ENCODE measurements at regions not wholly inside any gene's neighbourhood (a gene's known extent, or its start where the extent isn't known, plus 50 kb on each side); places are given as distances from the start of the nearest gene placed in this dataset.
"Not testable (repeated sequence)": the region's sequence is repeated elsewhere in the genome, so short reads cannot be mapped to it uniquely, and the experiment has no call there.

DNA sequence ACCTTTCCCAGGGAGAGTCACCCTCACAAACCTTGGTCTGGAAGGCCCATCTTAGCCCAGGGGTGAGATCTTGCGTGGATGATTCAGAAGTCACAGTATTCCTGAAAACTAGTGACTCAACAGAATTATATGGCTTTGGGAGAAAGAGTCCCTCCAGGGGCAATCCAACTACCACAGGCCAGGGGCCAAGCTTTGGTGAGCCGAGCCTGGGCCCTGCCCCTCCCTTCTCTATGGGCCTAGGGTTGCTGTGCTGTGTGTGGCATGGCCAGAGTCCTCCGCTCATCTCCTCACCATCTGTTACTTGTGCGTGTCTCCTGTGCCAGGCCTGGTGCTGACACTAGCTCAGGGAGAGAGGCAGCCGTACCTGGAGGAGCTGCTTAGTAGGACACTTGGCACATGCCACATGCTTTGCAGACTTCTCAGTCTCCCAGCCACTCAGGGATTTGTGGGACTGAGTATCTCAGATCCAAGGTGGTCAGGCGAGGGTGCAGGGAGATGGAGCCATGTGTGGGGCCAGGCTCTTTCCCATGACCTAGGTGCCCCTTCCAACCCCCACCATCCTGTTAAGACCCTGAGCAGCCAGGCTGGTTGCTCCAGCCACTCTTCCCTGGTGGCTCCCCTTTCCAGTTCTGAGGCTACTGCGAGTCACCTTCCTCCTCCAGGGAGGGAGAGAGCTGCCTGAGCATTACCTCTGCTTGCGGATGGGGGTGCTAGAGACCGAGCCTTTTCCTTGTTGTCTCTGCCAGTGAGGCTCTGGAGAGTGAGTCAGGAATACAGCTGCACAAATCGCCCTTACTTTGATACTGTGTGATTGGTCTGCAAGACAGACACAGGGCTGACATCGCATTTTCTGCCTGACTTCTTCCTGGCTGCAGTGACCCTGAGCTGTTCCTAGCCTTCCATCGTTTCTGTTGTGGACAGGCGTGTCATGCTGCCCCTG lies 94.1 kb downstream of the SLC25A47 start:
- peak; percentile 90 for DNase-seq (ENCODE audit: low read depth)

DNA sequence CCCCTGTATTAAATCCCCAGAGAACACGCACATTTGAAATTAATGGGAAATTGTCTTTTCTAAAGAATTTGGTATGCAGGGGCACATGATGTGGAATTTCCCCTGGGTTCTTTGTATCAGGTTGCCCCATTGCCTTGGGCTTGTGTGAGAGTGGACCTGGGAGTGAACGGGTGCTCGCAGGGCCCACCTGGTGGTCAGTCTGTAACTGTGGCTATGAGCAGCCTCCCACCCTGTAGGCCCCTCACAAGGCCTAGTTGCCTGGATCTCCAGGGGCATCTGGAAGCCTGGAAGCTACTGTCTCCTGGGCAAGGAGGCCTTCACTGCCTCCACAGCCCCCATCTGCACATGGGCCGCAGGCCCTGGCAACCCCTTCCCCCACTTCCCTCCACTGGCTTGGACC lies 96.7 kb downstream of the SLC25A47 start:
- no peak for DNase-seq (ENCODE audit: low read depth)

DNA sequence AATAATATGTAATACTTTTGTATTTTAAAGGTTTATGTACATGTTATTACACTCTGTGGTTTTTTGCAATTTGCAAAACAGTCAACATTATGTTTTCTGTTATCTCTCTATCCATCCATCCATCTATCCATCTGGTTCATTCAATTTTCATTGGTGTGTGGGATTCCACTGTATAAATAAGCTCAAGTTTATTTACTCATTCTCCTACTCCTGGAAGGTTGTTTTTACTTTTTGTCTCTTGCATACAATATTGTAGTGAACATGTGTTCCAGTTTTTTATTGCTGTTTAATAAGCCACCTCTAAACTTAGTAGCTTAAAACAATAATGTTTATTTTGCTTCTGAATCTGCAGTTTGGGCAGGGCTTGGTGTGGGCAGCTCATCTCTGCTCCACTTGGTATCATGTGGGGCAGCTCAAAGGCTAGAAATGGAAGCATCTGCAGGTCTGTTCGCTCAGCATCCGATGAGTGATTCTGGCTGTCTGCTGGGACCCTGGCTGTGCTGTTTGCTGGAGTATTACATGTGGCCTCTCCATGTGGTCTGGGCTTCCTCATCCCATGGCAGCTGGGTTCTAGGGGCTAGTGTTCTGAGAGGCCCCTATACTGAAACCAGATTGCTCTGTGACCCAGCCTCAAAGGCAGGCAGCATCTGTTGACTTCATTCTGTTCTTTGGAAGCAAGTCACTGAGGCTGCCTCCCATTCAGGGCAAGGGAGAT lies 98.8 kb downstream of the SLC25A47 start:
- no peak for DNase-seq (ENCODE audit: low read depth)

DNA sequence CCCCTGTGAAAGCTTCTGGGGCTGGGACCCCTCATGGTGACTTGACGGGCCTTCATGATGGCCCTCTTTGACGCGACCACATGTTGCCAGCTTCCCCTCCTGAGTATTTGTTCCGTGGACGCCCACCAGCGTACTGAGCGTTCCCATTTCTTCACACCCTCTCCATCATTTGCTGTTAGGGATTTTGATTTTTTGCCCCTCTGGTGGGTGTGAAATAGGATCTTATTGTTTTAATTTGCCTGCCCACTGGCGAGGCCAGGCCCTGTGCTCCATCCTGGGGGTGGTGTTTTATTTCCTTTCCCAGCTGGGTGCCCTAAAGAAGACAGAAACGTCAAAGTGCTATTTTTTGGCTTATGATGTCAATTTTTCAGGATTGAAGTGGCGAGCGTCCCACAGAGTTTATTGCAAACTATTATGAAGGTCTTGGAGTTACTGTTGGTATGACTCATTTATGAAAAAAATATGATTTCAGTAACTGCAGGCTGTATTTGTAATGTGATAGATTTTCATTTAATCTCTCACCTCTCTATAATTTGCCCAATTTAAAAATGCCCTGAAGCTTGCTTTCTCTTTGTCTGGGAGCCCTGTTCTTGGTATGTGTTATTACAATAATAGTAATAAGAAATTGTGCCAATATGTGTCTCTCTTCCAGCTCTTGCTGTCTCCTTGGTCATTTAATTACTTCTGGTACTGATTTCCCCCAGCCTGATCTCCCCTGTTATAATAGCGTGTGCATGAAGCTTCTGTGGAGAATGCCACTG lies 99.6 kb downstream of the SLC25A47 start:
- DNase-seq (ENCODE audit: low read depth): peak; percentile 14

DNA sequence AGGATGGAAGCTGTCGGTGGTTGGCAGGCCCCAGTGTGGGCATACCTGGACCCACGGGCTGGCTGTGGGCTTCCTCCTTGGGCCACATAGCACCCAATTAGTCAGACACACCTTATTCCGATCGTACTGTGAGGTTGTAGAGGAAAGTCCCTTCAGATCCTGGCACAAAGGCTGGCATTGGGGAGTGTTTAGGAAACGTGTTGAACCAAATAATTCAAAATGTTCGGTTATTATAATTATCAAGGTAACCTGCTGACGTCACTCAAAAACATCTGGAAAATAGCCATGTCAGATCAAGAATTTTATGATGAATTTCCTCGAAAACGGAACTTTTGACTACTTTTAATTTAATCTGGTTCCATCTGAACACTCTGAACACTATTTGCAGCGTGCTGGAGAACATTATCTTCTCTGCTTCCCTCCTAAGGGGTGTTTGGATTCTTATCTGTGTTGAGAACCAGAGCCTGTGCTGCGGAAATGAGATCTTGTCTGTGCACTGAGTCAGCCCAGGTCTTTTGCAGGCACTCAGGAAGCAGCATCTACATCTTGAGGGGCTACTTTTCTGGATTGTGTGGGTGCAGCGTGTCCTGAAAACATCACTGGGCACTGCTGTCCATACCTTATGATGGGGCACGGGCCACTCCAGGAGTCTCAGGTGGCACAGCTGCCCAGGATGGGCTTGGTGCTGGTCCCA lies 100.3 kb downstream of the SLC25A47 start:
- no peak for DNase-seq (ENCODE audit: low read depth)

DNA sequence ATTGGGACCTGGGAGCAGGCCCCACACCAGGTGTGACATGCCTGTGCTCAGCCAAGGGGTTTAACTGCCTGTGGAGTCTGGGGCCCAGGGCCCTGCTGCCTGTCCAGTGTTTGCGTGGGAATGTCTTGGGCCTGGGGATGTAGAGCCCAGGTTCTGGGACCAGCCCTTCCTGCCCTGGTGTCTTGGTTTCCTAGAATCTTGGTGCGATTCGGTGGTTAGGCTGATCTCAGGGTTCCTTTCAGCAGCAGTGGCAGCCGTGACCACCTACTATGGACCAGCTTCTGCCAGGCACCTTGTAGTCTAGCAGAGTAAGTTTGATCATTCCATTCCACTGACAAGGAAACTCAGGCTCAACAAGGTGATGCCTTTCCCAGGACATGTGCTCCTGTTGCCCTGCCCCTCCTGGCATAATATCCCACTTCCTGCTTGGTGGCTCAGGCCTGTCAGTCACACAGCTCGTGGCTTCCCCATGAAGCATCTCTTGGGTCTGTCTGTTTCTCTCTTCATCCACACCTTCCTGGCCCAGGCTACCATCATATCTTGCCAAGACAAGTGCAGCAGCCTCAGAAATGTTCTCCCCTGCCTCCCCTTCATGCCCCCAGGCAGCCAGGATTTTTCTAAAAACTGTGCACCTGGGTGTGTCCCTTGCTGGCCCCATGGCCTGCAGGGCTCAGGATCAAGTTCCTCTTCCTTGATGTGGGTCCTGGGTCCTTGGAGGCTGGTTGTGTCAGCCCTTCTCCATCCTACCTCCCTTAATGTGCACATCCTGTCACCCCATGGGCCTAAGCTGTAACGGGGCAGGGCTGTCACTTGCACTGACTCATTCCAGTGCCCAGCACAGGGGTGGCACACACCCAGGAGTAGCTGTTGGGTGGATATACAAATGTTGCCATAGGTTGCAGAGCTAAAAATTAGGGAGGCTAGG lies 101.6 kb downstream of the SLC25A47 start:
- DNase-seq (ENCODE audit: low read depth): no peak

DNA sequence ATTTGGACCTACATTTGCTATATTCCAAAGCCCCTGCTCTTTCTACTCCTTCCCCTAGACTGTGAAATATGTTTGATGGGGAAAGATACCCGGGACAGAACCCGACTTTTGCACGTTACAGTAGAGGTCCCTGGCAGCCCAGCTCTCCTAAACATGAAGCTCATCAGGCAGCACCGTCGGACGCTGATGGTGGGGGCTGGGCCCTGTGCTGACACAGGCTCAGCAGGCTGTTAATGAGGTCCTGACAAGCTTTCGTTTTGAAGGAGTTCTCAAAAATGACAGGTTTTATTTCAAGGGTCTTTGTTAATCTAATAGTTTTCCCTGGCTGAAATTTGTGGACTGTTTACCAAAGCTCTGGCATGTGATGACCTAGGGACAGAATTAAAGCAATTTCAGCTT lies 102.3 kb downstream of the SLC25A47 start:
- no peak for DNase-seq (ENCODE audit: low read depth)

DNA sequence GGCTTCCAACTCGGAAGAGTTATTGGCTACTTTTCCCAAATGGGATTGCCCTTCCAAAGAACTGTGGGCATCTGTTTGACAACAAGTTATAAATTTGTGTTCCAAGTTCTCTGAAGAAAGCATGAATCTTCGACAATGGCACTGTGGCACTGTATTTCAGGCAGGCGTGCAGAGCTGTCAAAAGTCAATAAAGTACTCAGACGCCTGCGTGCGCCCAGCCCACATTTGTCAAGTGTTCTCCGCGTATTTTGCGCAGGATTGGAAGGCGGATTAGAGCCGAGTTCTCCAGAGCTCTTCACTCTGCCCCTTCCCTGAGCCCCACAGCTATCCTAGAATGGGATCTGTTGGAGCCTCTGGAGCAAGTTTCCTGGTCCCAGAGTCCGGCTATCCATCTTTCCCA lies 103.2 kb downstream of the SLC25A47 start:
- DNase-seq (ENCODE audit: low read depth): no peak

DNA sequence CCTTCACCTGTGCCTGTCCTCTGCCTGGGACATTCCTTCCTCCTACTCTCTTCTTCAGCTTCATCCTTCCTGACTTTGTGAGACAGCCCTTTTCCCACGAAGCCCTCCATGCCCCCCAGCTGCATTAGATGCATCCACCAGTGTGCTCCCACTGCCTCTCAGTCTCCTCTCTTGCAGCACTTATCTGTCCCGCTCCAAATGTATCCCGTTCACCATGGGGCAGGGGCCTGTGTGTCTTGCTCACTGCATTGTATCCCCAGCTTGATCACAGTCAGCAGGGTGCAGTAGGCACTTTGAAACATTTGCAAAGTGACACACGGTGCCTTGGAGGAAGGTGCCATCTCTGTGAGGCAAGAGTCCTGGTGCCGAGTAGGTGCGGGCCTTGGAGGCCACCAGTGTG lies 104.0 kb downstream of the SLC25A47 start:
- no peak for DNase-seq (ENCODE audit: low read depth)

DNA sequence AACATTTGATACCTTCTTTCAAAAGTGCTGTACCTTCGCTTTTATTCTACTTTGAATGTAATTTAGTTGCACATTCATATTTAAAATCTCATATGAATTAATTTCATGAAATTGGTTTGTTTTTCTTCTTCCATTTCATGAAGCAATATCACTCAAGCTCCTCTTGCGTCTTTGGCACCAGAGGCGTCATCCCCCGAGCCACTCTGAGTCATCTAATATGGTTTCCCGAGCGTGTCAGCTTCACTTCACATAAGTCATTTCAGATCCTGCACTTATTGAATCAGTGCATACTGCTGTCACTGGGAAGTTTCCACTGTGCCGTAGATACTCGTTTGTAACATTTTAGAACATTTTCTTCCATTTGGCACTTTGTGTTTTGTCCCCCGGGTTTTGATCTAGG lies 105.6 kb downstream of the SLC25A47 start:
- DNase-seq (ENCODE audit: low read depth): peak; percentile 13

DNA sequence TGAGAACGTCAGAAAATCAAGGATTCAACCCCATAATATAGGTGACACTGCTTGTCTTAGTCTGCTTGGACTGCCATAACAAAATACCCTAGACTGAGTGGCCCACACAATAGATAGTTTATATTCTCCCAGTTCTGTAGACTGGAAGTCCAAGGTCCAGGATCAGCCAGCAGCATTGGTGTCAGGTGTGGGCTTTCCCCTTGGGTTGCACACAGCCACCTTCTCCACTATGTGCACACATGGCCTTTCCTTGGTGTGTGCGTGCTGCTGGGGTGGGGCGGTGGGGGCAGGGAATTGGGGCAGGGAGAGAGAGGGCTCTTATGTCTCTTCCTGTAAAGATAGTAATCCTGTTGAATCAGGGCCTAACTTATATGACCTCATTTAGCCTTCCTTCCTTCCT lies 106.4 kb downstream of the SLC25A47 start:
- no peak for DNase-seq (ENCODE audit: low read depth)

DNA sequence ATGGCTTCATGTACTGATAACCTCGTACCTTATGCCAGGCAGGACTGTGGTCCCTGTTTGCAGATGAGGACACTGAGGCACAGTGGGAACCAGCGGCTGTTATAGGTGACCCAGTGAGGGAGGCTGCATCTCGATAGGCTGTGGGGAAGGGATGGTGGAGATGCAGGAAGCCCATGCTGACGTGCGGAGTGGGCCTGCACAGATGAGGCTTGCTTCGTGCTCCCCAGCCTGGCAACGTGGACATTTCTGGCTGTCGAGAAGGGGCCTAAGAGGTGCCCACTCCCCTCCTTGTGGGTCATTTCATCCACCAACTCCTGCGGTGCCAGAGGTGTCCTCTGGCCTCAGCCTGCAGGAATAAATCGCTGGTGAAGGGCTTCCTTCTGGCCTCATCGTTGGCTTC lies 107.4 kb downstream of the SLC25A47 start:
- DNase-seq (ENCODE audit: low read depth): no peak

DNA sequence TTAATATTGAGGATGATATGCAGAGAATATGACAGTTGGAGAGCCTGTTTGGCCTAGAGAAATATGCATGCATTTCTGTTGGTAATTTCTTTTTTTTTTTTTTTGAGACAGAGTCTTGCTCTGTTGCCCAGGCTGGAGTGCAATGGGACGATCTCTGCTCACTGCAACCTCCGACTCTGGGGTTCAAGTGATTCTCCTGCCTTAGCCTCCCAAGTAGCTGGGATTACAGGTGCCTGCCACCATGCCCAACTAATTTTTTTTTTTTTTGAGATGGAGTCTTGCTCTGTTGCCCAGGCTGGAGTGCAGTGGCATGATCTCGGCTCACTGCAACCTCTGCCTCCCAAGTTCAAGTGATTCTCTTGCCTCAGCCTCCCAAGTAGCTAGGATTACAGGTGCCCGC lies 108.3 kb downstream of the SLC25A47 start:
- DNase-seq (ENCODE audit: low read depth): not testable (repeated sequence)

DNA sequence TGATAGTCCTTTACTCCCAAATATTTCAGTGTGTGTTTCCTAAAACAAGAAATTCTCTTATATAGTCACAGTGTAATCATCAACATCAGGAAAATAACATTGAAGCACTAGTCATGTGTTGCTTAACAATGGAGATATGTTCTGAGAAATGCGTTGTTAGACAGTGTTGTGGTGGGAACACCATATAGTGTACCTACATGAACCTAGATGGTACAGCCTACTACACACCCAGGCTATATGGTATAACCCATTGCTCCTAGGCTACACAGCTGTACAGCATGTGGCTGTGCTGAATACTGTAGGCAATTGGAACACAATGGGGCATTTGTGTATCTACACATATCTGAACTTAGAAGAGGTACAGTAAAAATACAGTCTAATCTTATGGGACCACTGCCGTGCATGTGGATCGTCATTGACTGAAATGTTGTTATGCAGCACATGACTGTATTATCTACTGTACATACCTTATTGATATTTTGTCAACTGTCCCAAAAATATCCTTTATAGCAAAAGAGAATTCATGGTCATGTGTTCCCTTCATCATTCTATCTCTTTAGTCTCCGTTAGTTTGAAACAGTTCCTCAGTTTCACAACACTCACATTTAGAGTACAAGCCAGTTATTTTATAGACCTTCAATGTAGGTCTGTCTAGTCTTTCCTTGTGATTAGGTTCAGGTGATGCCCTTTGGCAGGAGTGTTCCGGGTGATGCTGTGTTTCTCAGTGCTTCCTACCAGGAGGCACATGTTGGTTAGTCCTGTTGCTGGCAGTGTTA lies 109.7 kb downstream of the SLC25A47 start:
- DNase-seq (ENCODE audit: low read depth): no peak

DNA sequence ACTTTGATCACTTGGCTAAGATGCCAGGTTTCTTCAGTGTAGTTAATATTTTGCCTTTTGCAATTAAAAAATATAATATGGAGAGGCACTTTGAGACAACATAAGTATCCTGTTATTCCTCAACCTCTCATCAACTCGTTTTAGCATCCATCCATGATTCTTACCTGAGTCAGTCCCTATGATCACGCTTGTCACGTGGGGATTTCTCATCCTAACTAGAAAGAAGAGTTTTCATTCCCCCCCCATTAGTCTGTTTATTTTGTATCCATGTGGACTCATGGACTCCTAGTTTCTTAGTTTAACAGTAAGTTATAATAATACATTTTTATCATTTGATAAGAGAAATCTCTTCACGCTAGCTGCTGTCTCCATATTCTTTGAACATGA lies 110.3 kb downstream of the SLC25A47 start:
- DNase-seq (ENCODE audit: low read depth): no peak

DNA sequence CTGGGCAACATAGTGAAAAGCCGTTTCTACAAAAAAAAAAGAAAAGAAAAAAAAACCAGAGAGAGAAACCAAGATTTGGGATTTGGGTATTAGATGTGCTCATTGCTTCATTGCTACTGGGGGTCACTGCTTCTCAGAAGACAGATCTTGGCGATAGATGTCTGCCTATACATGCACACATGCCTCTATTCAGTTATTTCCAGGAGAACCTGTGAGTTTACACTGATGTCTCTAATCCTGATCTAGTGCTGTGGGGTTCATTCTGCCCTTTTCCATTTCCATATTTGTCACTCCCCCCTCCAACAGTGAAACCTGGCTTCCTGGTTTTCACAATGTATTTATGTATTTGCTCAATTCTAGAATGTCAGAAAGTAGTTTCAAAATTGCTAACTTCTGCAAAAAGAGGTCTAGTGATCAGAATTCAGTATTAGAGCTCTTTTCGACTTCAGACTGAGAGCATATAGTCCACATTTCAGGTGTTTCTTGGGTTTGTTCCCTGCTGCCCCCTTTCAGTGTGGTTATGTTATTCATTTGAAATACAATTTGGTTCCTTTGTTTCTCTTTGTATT lies 111.0 kb downstream of the SLC25A47 start:
- DNase-seq (ENCODE audit: low read depth): no peak

DNA sequence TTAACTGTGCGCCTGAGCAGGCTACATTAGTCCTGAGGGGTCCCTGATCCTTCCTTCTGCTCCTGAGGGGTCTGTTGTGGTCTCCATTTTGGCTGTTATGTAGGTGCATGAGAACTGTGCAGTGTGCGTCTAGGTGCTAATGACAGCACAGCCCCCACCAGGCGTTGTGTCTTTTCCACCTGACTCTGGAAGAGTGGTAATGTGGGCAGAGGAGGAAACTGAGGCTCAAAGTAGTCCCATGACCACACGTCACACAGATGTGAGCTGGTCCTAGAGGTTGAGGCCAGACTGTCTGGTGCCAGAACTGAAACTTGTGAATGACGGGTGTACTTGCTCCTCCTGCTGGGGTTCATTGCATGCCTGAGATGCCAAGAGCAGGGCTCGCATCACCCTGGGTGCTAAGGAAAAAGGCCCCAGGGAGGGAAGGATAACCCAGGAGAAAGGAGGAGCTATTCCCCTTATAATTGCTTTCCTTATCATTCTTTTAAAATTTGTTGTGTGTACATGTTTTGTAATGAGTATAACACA lies 111.8 kb downstream of the SLC25A47 start:
- DNase-seq (ENCODE audit: low read depth): no peak

DNA sequence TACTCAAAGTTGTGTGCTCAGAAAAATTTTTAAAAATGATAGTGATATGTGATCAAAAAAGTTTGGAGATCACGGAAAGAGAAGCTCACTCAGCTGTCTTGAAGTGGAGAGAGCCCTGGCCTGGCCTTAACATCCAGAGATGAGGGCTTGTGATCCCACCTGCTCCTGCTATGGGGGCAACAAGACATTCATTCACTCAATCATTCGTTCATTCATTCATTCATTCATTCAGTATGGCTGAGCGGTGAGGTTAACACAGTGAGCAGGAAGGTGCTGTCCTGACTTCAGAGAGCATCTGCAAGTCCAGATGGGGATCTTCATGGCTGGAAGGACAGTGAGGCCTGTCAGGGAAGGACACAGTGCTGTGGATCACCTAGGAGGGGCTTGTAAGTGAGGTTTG lies 112.3 kb downstream of the SLC25A47 start:
- no peak for DNase-seq (ENCODE audit: low read depth)
